GM06990 (cell line): ENCODE measurements at regions not wholly inside any gene's neighbourhood (a gene's known extent, or its start where the extent isn't known, plus 50 kb on each side); places are given as distances from the start of the nearest gene placed in this dataset.

Source experiments
- DNase-seq: peaks from one replicate; pipeline ENCODE4 v3.0.0-alpha.2; 2011; ENCODE audit not compliant: insufficient read length; ENCODE audit errors: extremely low read depth
- H3K27me3 ChIP-seq: replicated peaks from 2 replicates; pipeline ENCODE4 v1.6.0; 2011; ENCODE audit warnings: low read length; ENCODE audit not compliant: control insufficient read depth, insufficient read depth
- H3K36me3 ChIP-seq: 2 replicates; pipeline ENCODE4 v1.5.1; 2011; ENCODE audit warnings: low read length; ENCODE audit not compliant: control insufficient read depth, insufficient read depth
- H3K4me3 ChIP-seq: replicated peaks from 2 replicates; pipeline ENCODE4 v1.5.1; 2011; ENCODE audit warnings: low read depth, mild to moderate bottlenecking, control low read depth, low read length
- CTCF ChIP-seq: IDR thresholded peaks from 2 replicates; pipeline ENCODE4 v1.5.1; 2011; ENCODE audit warnings: low read length, control low read depth, mild to moderate bottlenecking, inconsistent platforms; ENCODE audit not compliant: insufficient read depth, poor library complexity, severe bottlenecking

GRCh38 chr3:145936971-145937370 lies 224.0 kb downstream of the PLOD2 start:
- DNase-seq = no peak
- Histone ChIP-seq H3K4me3 (no peak overlapping the region), H3K36me3 (no peaks in the 10 kb centered on the region), H3K27me3 (no peaks in the 10 kb centered on the region)
- no peak for TF ChIP-seq CTCF

- no peak for DNase-seq
- no peaks in the 10 kb centered on the region for H3K27me3 ChIP-seq
- no peak overlapping the region for H3K4me3 ChIP-seq
- TF ChIP-seq CTCF = no peak
- H3K36me3 ChIP-seq = no peaks in the 10 kb centered on the region
These were observed 221.6 kb downstream of the PLOD2 start for GRCh38 chr3:145939431-145939830.

- no peak overlapping the region for H3K4me3 ChIP-seq
- no peak for TF ChIP-seq CTCF
- H3K27me3 ChIP-seq = no peaks in the 10 kb centered on the region
- no peak for DNase-seq
- no peaks in the 10 kb centered on the region for H3K36me3 ChIP-seq
These were observed 218.9 kb downstream of the PLOD2 start for GRCh38 chr3:145942052-145942451.

GRCh38 chr3:145943952-145944351 lies 217.0 kb downstream of the PLOD2 start:
- Histone ChIP-seq H3K27me3 (no peaks in the 10 kb centered on the region), H3K36me3 (no peaks in the 10 kb centered on the region), H3K4me3 (no peak overlapping the region)
- TF ChIP-seq CTCF = no peak
- no peak for DNase-seq

GRCh38 chr3:145951441-145951840 lies 209.5 kb downstream of the PLOD2 start:
- DNase-seq = no peak
- TF ChIP-seq CTCF = no peak
- Histone ChIP-seq H3K27me3 (no peaks in the 10 kb centered on the region), H3K4me3 (no peak overlapping the region), H3K36me3 (no peaks in the 10 kb centered on the region)

GRCh38 chr3:145952536-145952935 lies 208.4 kb downstream of the PLOD2 start:
- Histone ChIP-seq H3K4me3 (no peak overlapping the region), H3K36me3 (no peaks in the 10 kb centered on the region), H3K27me3 (no peaks in the 10 kb centered on the region)
- DNase-seq = no peak
- TF ChIP-seq CTCF = no peak
